A549 (cell line): ENCODE measurements at regions not wholly inside any gene's neighbourhood (a gene's known extent, or its start where the extent isn't known, plus 50 kb on each side); places are given as distances from the start of the nearest gene placed in this dataset.

Experiments used
- EP300 ChIP-seq, 2 experiments: fragments of >200 bp; sonication (Bioruptor Twin); formaldehyde crosslinking; IDR thresholded peaks; 2 replicates in 1 of 2; 3 replicates in 1 of 2; pipeline ENCODE4 v1.6.1; 2016 to 2017
- GATA3 ChIP-seq: IDR thresholded peaks from 2 replicates; pipeline ENCODE4 v1.6.1; 2012; ENCODE audit warnings: borderline replicate concordance
- MAZ ChIP-seq: fragments of 150-350 bp; IDR thresholded peaks from 2 replicates; pipeline ENCODE4 v1.6.1; 2014; ENCODE audit warnings: antibody characterized with exemption, low read depth, low read length, borderline replicate concordance
- MYC ChIP-seq: IDR thresholded peaks from 2 replicates; pipeline ENCODE4 v1.6.1; 2012; ENCODE audit warnings: mild to moderate bottlenecking, inconsistent platforms, low read length, improper control_type of control experiment, borderline replicate concordance
- NPAS2 ChIP-seq: fragments of 250-450 bp; sonication (Bioruptor Pico); IDR thresholded peaks from 2 replicates; pipeline ENCODE4 v1.8.0; 2022; ENCODE audit warnings: mild to moderate bottlenecking, moderate library complexity, borderline replicate concordance
- PHF8 ChIP-seq: fragments of 200-600 bp; sonication (generic); IDR thresholded peaks from 2 replicates; pipeline ENCODE4 v1.6.1; 2016; ENCODE audit warnings: low read depth, mild to moderate bottlenecking, antibody characterized with exemption, moderate library complexity, borderline replicate concordance
- RAD21 ChIP-seq, 2 experiments: fragments of >200 bp in 1 of 2; sonication (Bioruptor Twin) in 1 of 2; formaldehyde crosslinking in 1 of 2; IDR thresholded peaks in 1 of 2; conservative IDR thresholded peaks in 1 of 2; 2 replicates in 1 of 2; 3 replicates in 1 of 2; pipeline ENCODE4 v1.6.1; 2012 to 2018; ENCODE audit warnings: inconsistent platforms in 1 of 2
- RFX5 ChIP-seq: fragments of 450-650 bp; IDR thresholded peaks from 2 replicates; pipeline ENCODE4 v1.7.1; 2014; ENCODE audit warnings: antibody characterized with exemption, mild to moderate bottlenecking, moderate library complexity
- SMC3 ChIP-seq: fragments of >200 bp; sonication (Bioruptor Twin); formaldehyde crosslinking; IDR thresholded peaks from 3 replicates; pipeline ENCODE4 v1.6.1; 2018; ENCODE audit warnings: inconsistent platforms
- SREBF2 ChIP-seq: fragments of 450-650 bp; IDR thresholded peaks from 2 replicates; pipeline ENCODE4 v1.6.1; 2014; ENCODE audit warnings: mild to moderate bottlenecking, moderate library complexity
- TF ChIP-seq, protein P1 (sequence below): fragments of >200 bp; sonication (Bioruptor Twin); formaldehyde crosslinking; IDR thresholded peaks from 3 replicates; pipeline ENCODE4 v1.5.1; 2016
- TF ChIP-seq, protein P2 (sequence below): fragments of >200 bp; sonication (Bioruptor Twin); formaldehyde crosslinking; IDR thresholded peaks from 3 replicates; pipeline ENCODE4 v1.6.1; 2016

DNA sequence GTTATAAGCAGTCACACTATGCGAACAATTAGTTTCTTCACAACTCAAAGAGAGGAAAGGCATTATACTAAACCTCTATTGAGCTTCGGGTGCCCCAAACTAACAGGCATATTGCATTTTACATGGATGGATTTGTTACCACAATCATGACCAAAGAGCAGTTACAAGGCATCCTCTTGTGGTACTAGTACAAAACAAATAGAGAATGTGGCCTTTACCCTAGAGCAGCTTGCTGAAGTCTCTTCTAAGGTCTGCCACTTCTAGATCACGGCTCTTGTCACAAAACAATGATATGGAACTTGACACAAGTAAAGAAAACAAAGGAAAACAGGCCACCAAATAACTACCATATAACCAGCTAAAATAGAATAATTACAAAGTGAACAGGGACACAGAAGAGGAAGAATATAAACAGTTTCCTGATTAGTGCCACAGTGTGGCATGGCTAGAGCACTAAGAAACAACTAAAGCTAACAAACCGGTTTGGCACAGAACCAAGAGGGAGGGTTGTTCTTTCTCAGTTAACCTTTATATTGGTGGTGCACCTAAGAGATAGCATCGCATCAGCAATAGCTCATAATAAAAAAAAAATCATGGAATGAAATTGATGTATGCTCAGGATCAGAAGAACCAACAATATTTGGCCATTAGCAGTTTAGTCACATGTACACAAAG is 209.7 kb upstream of the ATP2B1 start:
- TF ChIP-seq RFX5: no peak
- TF ChIP-seq SREBF2: no peak
- TF ChIP-seq, protein P1, sequence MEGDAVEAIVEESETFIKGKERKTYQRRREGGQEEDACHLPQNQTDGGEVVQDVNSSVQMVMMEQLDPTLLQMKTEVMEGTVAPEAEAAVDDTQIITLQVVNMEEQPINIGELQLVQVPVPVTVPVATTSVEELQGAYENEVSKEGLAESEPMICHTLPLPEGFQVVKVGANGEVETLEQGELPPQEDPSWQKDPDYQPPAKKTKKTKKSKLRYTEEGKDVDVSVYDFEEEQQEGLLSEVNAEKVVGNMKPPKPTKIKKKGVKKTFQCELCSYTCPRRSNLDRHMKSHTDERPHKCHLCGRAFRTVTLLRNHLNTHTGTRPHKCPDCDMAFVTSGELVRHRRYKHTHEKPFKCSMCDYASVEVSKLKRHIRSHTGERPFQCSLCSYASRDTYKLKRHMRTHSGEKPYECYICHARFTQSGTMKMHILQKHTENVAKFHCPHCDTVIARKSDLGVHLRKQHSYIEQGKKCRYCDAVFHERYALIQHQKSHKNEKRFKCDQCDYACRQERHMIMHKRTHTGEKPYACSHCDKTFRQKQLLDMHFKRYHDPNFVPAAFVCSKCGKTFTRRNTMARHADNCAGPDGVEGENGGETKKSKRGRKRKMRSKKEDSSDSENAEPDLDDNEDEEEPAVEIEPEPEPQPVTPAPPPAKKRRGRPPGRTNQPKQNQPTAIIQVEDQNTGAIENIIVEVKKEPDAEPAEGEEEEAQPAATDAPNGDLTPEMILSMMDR: no peak
- no peak for TF ChIP-seq NPAS2 (CRISPR knock-in tag)
- TF ChIP-seq RAD21 (conservative IDR thresholded peaks at IDR 0.05 in 1 of 2, IDR thresholded peaks at IDR 0.05 in 1 of 2): no peak
- no peak; the same call in 1 of the 2 replicates for TF ChIP-seq GATA3
- TF ChIP-seq EP300 (IDR thresholded peaks at IDR 0.05): no peak
- TF ChIP-seq MAZ: no peak
- TF ChIP-seq SMC3: no peak
- TF ChIP-seq, protein P2, sequence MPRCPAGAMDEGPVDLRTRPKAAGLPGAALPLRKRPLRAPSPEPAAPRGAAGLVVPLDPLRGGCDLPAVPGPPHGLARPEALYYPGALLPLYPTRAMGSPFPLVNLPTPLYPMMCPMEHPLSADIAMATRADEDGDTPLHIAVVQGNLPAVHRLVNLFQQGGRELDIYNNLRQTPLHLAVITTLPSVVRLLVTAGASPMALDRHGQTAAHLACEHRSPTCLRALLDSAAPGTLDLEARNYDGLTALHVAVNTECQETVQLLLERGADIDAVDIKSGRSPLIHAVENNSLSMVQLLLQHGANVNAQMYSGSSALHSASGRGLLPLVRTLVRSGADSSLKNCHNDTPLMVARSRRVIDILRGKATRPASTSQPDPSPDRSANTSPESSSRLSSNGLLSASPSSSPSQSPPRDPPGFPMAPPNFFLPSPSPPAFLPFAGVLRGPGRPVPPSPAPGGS: no peak
- TF ChIP-seq PHF8: no peak
- TF ChIP-seq MYC: no peak
